Central memory CD8-positive, alpha-beta T cell (primary cell): ENCODE measurements at regions not wholly inside any gene's neighbourhood (a gene's known extent, or its start where the extent isn't known, plus 50 kb on each side); places are given as distances from the start of the nearest gene placed in this dataset.
"Not testable (repeated sequence)": the region's sequence is repeated elsewhere in the genome, so short reads cannot be mapped to it uniquely, and the experiment has no call there.

Experiments
- ATAC-seq: fragments of 150-1000 bp; cut with Tn5 transposase; replicated peaks from 2 replicates; pipeline ENCODE4 v1.10.0; 2022; ENCODE audit warnings: mild to moderate bottlenecking, moderate FRiP score, moderate number of reproducible peaks; ENCODE audit not compliant: poor library complexity, severe bottlenecking; ENCODE audit errors: extremely low read depth
- DNase-seq, 2 donors: peaks; one replicate each; pipeline ENCODE4 v3.0.0; 2021; ENCODE audit warnings: low spot score in 2 of 2
- H3K27ac Mint-ChIP-seq: one replicate; pipeline ENCODE4 v1.8.0; 2022; ENCODE audit warnings: low read depth, mild to moderate bottlenecking, moderate library complexity, mixed read lengths
- H3K27me3 Mint-ChIP-seq: one replicate; pipeline ENCODE4 v1.8.0; 2022; ENCODE audit warnings: mixed read lengths
- H3K36me3 Mint-ChIP-seq: one replicate; pipeline ENCODE4 v1.8.0; 2022; ENCODE audit warnings: mild to moderate bottlenecking, moderate library complexity, mixed read lengths; ENCODE audit not compliant: insufficient read depth
- H3K4me1 Mint-ChIP-seq: one replicate; pipeline ENCODE4 v1.8.0; 2022; ENCODE audit warnings: mixed read lengths
- H3K4me3 Mint-ChIP-seq: one replicate; pipeline ENCODE4 v1.8.0; 2022; ENCODE audit warnings: mild to moderate bottlenecking, moderate library complexity, mixed read lengths
- H3K9me3 Mint-ChIP-seq: one replicate; pipeline ENCODE4 v1.8.0; 2022; ENCODE audit warnings: mixed read lengths

GRCh38 chr19:30852168-30852567 is 480.0 kb downstream of the ZNF536 start:
- no peaks in the 10 kb centered on the region for H3K4me1 Mint-ChIP-seq
- no peaks in the 10 kb centered on the region for H3K27me3 Mint-ChIP-seq
- H3K9me3 Mint-ChIP-seq: no peaks in the 10 kb centered on the region
- H3K4me3 Mint-ChIP-seq: no peak overlapping the region
- DNase-seq (no peak), ATAC-seq (no peak)
- no peaks in the 10 kb centered on the region for H3K36me3 Mint-ChIP-seq
- no peak overlapping the region for H3K27ac Mint-ChIP-seq

GRCh38 chr19:30851646-30852045 is 479.5 kb downstream of the ZNF536 start:
- Mint-ChIP-seq H3K27ac (no peak overlapping the region), H3K9me3 (no peaks in the 10 kb centered on the region), H3K36me3 (no peaks in the 10 kb centered on the region), H3K4me3 (no peak overlapping the region), H3K4me1 (no peaks in the 10 kb centered on the region), H3K27me3 (no peaks in the 10 kb centered on the region)
- DNase-seq (no peak), ATAC-seq (no peak)

- H3K4me1 Mint-ChIP-seq: no peaks in the 10 kb centered on the region
- no peaks in the 10 kb centered on the region for H3K36me3 Mint-ChIP-seq
- H3K9me3 Mint-ChIP-seq: no peaks in the 10 kb centered on the region
- no peak for DNase-seq
- H3K4me3 Mint-ChIP-seq: no peak overlapping the region
- no peak overlapping the region for H3K27ac Mint-ChIP-seq
- ATAC-seq: no peak
- H3K27me3 Mint-ChIP-seq: no peaks in the 10 kb centered on the region
Observed at GRCh38 chr19:30848636-30849425, 476.6 kb downstream of the ZNF536 start.

- no peak overlapping the region for H3K4me3 Mint-ChIP-seq
- H3K4me1 Mint-ChIP-seq: no peaks in the 10 kb centered on the region
- DNase-seq (no peak), ATAC-seq (no peak)
- no peak overlapping the region for H3K27ac Mint-ChIP-seq
- H3K27me3 Mint-ChIP-seq: no peaks in the 10 kb centered on the region
- no peaks in the 10 kb centered on the region for H3K9me3 Mint-ChIP-seq
- no peaks in the 10 kb centered on the region for H3K36me3 Mint-ChIP-seq
Observed at GRCh38 chr19:30846102-30846501, 473.9 kb downstream of the ZNF536 start.

- Mint-ChIP-seq H3K4me3 (no peak overlapping the region), H3K9me3 (no peaks in the 10 kb centered on the region), H3K36me3 (no peaks in the 10 kb centered on the region), H3K4me1 (no peaks in the 10 kb centered on the region), H3K27ac (no peak overlapping the region), H3K27me3 (peaks cover 2% of the 10 kb centered on the region)
- DNase-seq (no peak), ATAC-seq (no peak)
Observed at GRCh38 chr19:30842926-30843325, 470.7 kb downstream of the ZNF536 start.

- H3K9me3 Mint-ChIP-seq: no peaks in the 10 kb centered on the region
- ATAC-seq (no peak), DNase-seq (no peak)
- peaks cover 12% of the 10 kb centered on the region for H3K27me3 Mint-ChIP-seq
- no peaks in the 10 kb centered on the region for H3K4me1 Mint-ChIP-seq
- no peak overlapping the region for H3K4me3 Mint-ChIP-seq
- no peak overlapping the region for H3K27ac Mint-ChIP-seq
- H3K36me3 Mint-ChIP-seq: no peaks in the 10 kb centered on the region
Observed at GRCh38 chr19:30841934-30842333, 469.8 kb downstream of the ZNF536 start.

GRCh38 chr19:30830875-30831274 is 458.7 kb downstream of the ZNF536 start:
- ATAC-seq (no peak), DNase-seq (no peak)
- Mint-ChIP-seq H3K27ac (no peak overlapping the region), H3K4me1 (no peaks in the 10 kb centered on the region), H3K27me3 (peaks cover under 1% of the 10 kb centered on the region), H3K9me3 (no peaks in the 10 kb centered on the region), H3K36me3 (no peaks in the 10 kb centered on the region), H3K4me3 (no peak overlapping the region)

- H3K27me3 Mint-ChIP-seq: peaks cover 14% of the 10 kb centered on the region
- not testable (repeated sequence) for H3K36me3 Mint-ChIP-seq, H3K4me3 Mint-ChIP-seq, ATAC-seq, H3K27ac Mint-ChIP-seq, H3K9me3 Mint-ChIP-seq, H3K4me1 Mint-ChIP-seq, DNase-seq
Observed at GRCh38 chr19:30825505-30825904, 453.3 kb downstream of the ZNF536 start.

- Mint-ChIP-seq H3K4me3 (no peak overlapping the region), H3K4me1 (no peaks in the 10 kb centered on the region), H3K36me3 (no peaks in the 10 kb centered on the region), H3K27ac (no peak overlapping the region), H3K27me3 (peaks cover 15% of the 10 kb centered on the region), H3K9me3 (no peaks in the 10 kb centered on the region)
- DNase-seq (no peak), ATAC-seq (no peak)
Observed at GRCh38 chr19:30824809-30825208, 452.6 kb downstream of the ZNF536 start.

GRCh38 chr19:30817965-30818567 is 445.9 kb downstream of the ZNF536 start:
- ATAC-seq: no peak
- H3K36me3 Mint-ChIP-seq: peaks cover 1% of the 10 kb centered on the region
- no peaks in the 10 kb centered on the region for H3K4me1 Mint-ChIP-seq
- no peak overlapping the region for H3K4me3 Mint-ChIP-seq
- DNase-seq: no peak
- peaks cover 12% of the 10 kb centered on the region for H3K9me3 Mint-ChIP-seq
- H3K27ac Mint-ChIP-seq: no peak overlapping the region
- H3K27me3 Mint-ChIP-seq: peaks cover 48% of the 10 kb centered on the region

GRCh38 chr19:30817197-30817596 is 445.0 kb downstream of the ZNF536 start:
- Mint-ChIP-seq H3K9me3 (peaks cover 12% of the 10 kb centered on the region), H3K4me3 (no peak overlapping the region), H3K27me3 (peaks cover 49% of the 10 kb centered on the region), H3K27ac (no peak overlapping the region), H3K36me3 (peaks cover 1% of the 10 kb centered on the region), H3K4me1 (no peaks in the 10 kb centered on the region)
- DNase-seq (no peak), ATAC-seq (no peak)

GRCh38 chr19:30815889-30816580 is 443.9 kb downstream of the ZNF536 start:
- no peak overlapping the region for H3K27ac Mint-ChIP-seq
- H3K4me1 Mint-ChIP-seq: no peaks in the 10 kb centered on the region
- peaks cover 12% of the 10 kb centered on the region for H3K9me3 Mint-ChIP-seq
- H3K4me3 Mint-ChIP-seq: no peak overlapping the region
- no peak for DNase-seq
- peaks cover 44% of the 10 kb centered on the region for H3K27me3 Mint-ChIP-seq
- H3K36me3 Mint-ChIP-seq: peaks cover 1% of the 10 kb centered on the region
- ATAC-seq: no peak
